Tibial artery (tissue), 4 donors: ENCODE measurements at regions not wholly inside any gene's neighbourhood (a gene's known extent, or its start where the extent isn't known, plus 50 kb on each side); places are given as distances from the start of the nearest gene placed in this dataset.

Experiments
- DNase-seq, 2 donors: peaks; one replicate each; pipeline ENCODE4 v3.0.0-alpha.2; 2019
- H3K27ac ChIP-seq, 2 donors: fragments of 200-600 bp; sonication (generic) in 1 of 2; 1 replicate in 1 of 2; 2 replicates in 1 of 2; pipeline ENCODE4 v1.5.1; 2018 to 2019; ENCODE audit warnings: mild to moderate bottlenecking in 1 of 2
- H3K27me3 ChIP-seq, 2 donors: fragments of 200-600 bp; sonication (generic) in 1 of 2; one replicate each; pipeline versions ENCODE4 v1.5.1 to v1.6.0; 2016 to 2019
- H3K36me3 ChIP-seq, 3 donors: fragments of 200-600 bp; sonication (generic) in 2 of 3; one replicate each; pipeline ENCODE4 v1.5.1; 2016 to 2019; ENCODE audit warnings: mild to moderate bottlenecking in 2 of 3
- H3K4me1 ChIP-seq, 4 donors: fragments of 200-600 bp; sonication (generic) in 2 of 4; 1 replicate in 3 of 4; 2 replicates in 1 of 4; pipeline ENCODE4 v1.5.1; 2016 to 2019
- H3K4me3 ChIP-seq, 2 donors: fragments of 200-600 bp; sonication (generic) in 1 of 2; 1 replicate in 1 of 2; 2 replicates in 1 of 2; pipeline ENCODE4 v1.5.1; 2018 to 2019; ENCODE audit warnings: mild to moderate bottlenecking in 2 of 2
- H3K9me3 ChIP-seq, 3 donors: fragments of 200-600 bp; sonication (generic) in 1 of 3; one replicate each; pipeline ENCODE4 v1.5.1; 2016 to 2019
- intact Hi-C: fragments of 100-400 bp; cut with DNase I; formaldehyde crosslinking; loops from one replicate; pipeline ENCODE4 v1.15.0; 2023; ENCODE audit warnings: low total_unique reads
- TF ChIP-seq, protein P1 (sequence below), 2 experiments: fragments of 200-600 bp in 1 of 2; fragments of 450-650 bp in 1 of 2; IDR thresholded peaks; one replicate each; pipeline ENCODE4 v1.5.1; 2017 to 2019; ENCODE audit warnings: antibody characterized with exemption in 2 of 2, mild to moderate bottlenecking in 1 of 2, moderate library complexity in 1 of 2

DNA sequence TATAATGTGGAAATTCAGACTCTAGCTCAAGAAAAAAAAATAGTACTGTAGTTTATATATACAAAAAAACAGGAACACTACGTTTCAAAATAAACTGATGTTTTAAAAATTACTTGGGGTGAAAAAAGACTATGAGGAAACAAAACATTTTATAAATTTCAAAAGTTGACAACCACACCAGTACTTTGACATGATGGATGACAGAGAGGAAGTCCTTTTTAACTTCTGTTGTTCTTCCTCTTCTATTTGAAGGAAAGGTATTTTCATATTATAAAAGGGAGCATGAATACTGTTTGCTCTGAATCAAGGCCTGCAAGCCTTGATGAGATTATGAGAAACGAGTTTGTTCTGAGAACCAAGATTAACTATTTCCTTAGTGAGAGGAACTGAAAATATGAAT is 456.9 kb downstream of the TAF11L14 start:
- Histone ChIP-seq H3K27me3 (no peaks in the 10 kb centered on the region), H3K4me3 (no peak overlapping the region), H3K27ac (no peak overlapping the region), H3K4me1 (no peaks in the 10 kb centered on the region), H3K9me3 (no peaks in the 10 kb centered on the region), H3K36me3 (no peaks in the 10 kb centered on the region)
- TF ChIP-seq, protein P1, sequence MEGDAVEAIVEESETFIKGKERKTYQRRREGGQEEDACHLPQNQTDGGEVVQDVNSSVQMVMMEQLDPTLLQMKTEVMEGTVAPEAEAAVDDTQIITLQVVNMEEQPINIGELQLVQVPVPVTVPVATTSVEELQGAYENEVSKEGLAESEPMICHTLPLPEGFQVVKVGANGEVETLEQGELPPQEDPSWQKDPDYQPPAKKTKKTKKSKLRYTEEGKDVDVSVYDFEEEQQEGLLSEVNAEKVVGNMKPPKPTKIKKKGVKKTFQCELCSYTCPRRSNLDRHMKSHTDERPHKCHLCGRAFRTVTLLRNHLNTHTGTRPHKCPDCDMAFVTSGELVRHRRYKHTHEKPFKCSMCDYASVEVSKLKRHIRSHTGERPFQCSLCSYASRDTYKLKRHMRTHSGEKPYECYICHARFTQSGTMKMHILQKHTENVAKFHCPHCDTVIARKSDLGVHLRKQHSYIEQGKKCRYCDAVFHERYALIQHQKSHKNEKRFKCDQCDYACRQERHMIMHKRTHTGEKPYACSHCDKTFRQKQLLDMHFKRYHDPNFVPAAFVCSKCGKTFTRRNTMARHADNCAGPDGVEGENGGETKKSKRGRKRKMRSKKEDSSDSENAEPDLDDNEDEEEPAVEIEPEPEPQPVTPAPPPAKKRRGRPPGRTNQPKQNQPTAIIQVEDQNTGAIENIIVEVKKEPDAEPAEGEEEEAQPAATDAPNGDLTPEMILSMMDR (IDR thresholded peaks at IDR 0.05) = no peak
- no peak for DNase-seq
- intact Hi-C loops = no loop called here

DNA sequence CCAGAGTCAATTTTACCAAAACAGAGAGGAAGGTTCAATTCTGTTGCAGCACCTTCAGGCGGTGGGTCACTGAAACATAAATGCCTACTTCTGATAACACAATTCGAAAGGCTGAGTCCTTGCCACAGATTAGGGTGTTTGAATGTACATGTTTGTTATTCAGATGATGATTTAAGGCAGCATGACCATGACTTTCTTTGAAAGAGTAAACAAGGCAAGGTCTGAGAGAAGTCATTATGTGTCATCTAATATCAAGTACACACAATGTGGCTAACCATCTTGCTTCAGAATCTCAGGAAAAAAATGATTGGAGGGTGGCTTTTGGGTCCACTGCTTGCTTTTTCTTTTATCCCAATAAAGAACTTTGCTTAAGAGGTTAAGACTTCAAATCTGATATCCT is 457.5 kb downstream of the TAF11L14 start:
- H3K4me1 ChIP-seq = no peaks in the 10 kb centered on the region
- no peaks in the 10 kb centered on the region for H3K36me3 ChIP-seq
- H3K4me3 ChIP-seq = no peak overlapping the region
- intact Hi-C loops = no loop called here
- H3K9me3 ChIP-seq = no peaks in the 10 kb centered on the region
- H3K27me3 ChIP-seq = no peaks in the 10 kb centered on the region
- TF ChIP-seq, protein P1 (IDR thresholded peaks at IDR 0.05) = no peak
- H3K27ac ChIP-seq = no peak overlapping the region
- DNase-seq = no peak

DNA sequence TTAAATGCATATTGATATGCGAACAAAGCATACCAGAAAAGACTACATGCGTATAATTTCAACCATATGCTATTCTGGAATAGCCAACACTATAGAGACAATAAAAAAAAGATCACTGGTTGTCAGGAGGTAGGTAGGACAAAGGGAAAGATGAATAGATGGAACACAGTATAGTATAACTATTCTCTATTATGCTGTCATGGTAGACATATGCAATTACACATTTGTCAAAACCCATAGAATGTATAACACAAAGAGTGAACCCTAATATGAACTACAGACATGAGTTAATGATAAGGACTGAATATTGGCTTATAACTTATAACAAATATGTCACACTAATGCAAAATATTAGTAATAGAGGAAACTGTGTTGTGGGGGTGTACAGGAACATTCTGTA is 460.8 kb downstream of the TAF11L14 start:
- H3K27me3 ChIP-seq = no peaks in the 10 kb centered on the region
- intact Hi-C loops = no loop called here
- no peak overlapping the region for H3K4me3 ChIP-seq
- no peak for DNase-seq
- no peaks in the 10 kb centered on the region for H3K4me1 ChIP-seq
- TF ChIP-seq, protein P1 (IDR thresholded peaks at IDR 0.05) = no peak
- H3K36me3 ChIP-seq = no peaks in the 10 kb centered on the region
- no peak overlapping the region for H3K27ac ChIP-seq
- H3K9me3 ChIP-seq = no peaks in the 10 kb centered on the region

DNA sequence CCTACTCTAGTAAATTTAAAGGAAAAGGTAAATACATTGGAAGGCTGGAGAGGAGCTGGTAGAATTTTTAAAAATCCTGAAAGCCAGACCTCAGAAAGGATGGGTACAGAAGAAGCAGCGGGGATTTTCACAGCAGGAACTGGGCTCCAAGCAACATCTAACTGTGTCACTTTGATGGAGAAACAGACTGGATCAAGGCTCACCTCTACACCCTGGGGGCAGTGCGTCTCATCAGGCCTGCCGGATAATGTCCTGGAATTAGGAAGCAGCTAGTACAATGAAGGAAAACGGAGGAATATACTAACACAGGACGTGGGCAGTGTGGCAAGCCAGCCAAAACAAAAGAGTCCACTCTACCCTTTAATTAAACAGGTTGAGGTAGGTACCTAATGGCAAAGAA is 463.6 kb downstream of the TAF11L14 start:
- H3K27me3 ChIP-seq = no peaks in the 10 kb centered on the region
- no peak overlapping the region for H3K27ac ChIP-seq

DNA sequence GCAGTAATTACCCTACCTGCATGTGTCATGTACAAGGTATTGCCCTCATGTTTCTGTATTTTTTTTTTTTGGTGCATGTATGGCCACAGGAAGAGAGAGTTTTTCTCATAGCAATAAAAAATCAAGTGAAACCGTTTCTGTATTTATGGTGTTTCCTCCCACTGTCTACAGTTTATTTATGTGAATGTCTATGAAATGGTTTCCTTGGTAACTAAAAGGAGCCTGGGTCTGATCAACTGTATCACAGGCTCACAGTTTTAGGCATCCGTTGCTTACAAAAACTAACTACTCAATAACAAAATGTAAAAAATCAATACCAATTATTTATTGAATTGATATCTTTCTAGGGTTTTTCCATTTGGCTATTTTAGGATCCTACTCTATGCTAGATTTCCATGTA is 464.4 kb downstream of the TAF11L14 start:
- H3K9me3 ChIP-seq = no peaks in the 10 kb centered on the region
- intact Hi-C loops = no loop called here
- no peak overlapping the region for H3K27ac ChIP-seq
- H3K4me3 ChIP-seq = no peak overlapping the region
- no peaks in the 10 kb centered on the region for H3K4me1 ChIP-seq
- DNase-seq = no peak
- no peaks in the 10 kb centered on the region for H3K36me3 ChIP-seq
- TF ChIP-seq, protein P1 (IDR thresholded peaks at IDR 0.05) = no peak
- no peaks in the 10 kb centered on the region for H3K27me3 ChIP-seq

More for the DNA sequence above, 463.6 kb downstream of the TAF11L14 start:
- no peaks in the 10 kb centered on the region for H3K9me3 ChIP-seq
- DNase-seq = no peak
- H3K4me3 ChIP-seq = no peak overlapping the region
- no peaks in the 10 kb centered on the region for H3K36me3 ChIP-seq
- no peaks in the 10 kb centered on the region for H3K4me1 ChIP-seq
- TF ChIP-seq, protein P1 (IDR thresholded peaks at IDR 0.05) = no peak
- intact Hi-C loops = no loop called here

DNA sequence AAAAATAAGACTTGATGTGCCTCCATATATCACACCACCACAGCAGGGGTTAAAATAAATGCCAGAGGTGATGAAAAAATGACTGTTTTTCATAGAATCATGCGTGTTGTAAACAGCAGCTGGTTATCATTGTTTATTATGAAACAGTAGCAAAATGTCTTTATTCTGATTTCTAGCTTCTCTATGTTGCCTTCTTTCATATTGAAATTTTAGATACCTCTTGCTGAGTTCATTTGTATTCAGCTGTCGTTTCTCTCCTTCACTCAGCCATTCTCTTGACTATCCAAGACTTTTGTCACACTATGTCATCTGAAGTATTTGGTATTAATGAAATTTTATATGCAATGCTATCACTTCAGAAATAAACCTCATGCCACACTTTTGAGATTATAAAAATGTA is 465.0 kb downstream of the TAF11L14 start:
- no peak overlapping the region for H3K27ac ChIP-seq
- no peaks in the 10 kb centered on the region for H3K9me3 ChIP-seq
- no peak for DNase-seq
- H3K36me3 ChIP-seq = no peaks in the 10 kb centered on the region
- intact Hi-C loops = no loop called here
- H3K4me1 ChIP-seq = no peaks in the 10 kb centered on the region
- H3K27me3 ChIP-seq = no peaks in the 10 kb centered on the region
- TF ChIP-seq, protein P1 (IDR thresholded peaks at IDR 0.05) = no peak
- no peak overlapping the region for H3K4me3 ChIP-seq
